ENCODE measurements at regions not wholly inside any gene's neighbourhood (a gene's known extent, or its start where the extent isn't known, plus 50 kb on each side); places are given as distances from the start of the nearest gene placed in this dataset.
A peak's percentile ranks its signal among the peaks of the same experiment; 100 is the strongest.

GRCh38 chr3:124609402-124609801 is 120.8 kb upstream of the UMPS start:
- no peak for FAIRE-seq

DNA sequence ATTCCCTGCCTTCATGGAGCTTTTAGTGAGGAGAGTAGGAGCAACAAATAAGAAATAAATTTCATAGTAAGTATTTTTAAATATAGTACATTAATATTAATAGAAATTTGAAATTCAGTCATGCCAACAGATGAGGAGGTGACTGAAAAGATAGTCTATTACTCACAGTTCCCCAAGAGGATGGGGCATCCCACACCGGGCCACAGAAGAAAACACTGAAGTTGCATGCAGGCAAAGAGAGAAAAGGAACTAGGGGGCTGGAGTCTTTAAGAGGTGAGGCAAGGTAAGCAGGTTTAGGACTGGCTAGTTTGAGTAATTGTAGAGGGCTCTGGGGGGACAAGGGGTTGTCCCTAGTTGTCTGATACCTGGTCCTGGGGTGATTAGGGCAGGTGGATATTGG is 120.1 kb upstream of the UMPS start:
- FAIRE-seq: no peak
- DNase-seq (ENCODE audit: insufficient read length, low spot score): no peak

More at GRCh38 chr3:124609402-124609801, 120.8 kb upstream of the UMPS start:
- DNase-seq (ENCODE audit: insufficient read length, low spot score): no peak

DNA sequence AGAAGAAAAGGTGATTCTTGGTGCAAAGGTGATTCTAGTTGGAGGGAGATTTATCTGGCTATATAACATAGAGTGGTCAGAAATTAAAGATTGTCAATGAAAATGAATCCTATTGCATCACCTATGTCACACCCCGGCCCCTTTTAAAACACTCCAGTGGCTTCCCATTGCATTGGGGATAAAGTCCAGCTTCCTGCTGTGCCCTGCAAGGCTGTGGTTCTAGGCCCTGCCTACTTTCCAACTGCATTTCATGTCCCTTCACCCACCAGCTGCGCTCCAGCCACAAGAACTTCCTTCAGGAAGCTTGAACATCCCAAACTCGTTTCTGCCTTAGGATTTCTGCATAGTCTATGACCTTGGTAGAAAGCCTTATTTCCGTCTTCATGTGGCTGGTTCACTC is 118.7 kb upstream of the UMPS start:
- FAIRE-seq: no peak

DNA sequence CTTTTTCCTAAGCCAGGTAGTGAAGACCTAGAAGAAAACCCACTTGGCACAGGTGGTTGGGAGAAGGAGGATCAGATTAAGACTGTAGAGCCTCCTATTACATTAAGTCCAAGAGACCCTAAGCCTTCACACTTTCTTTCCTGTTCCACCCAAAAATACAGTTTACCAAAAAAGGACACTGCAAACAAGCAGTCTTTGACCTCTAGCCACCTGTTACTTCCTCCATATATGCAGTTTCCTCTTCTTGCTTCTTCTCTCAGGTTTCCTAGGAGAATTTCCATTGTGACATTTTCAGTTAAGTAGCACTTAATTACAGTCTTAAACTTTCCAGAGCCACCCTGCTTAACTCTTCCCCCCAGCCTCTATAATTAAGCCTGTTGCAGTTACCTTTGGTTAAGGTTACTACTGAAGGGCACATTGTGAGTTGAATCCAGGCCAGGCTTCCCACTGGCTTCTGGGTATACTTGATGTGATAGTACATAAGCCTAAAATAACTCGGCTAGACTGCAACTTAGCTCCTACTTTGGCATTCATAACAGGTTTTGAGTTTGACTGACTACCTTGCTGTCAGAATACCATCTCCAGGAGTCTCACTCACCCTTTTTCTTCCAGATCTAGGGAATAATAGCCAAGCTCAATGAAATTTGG is 114.2 kb upstream of the UMPS start:
- DNase-seq (ENCODE audit: insufficient read length, low spot score) (no peak), FAIRE-seq (no peak)

More for the DNA sequence above, 118.7 kb upstream of the UMPS start:
- no peak for DNase-seq (ENCODE audit: insufficient read length, low spot score)

DNA sequence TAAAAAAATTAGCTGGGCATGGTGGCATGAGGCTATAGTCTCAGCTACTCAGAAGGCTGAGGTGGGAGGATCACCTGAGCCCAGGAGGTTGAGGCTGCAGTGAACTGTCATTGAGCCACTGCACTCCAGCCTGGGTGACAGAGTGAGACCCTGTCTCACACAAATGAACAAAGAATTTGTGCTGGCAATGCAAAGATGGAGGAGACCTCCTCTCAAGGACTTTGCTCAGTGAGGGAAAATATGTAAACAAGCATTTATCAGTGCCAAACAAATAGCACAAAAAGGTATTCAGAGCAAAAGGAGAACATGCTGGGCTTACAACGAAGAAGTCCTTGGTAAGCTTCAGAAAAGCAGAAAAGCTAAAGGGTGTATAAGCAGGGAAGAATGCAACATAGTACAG is 113.1 kb upstream of the UMPS start:
- FAIRE-seq (no peak), DNase-seq (ENCODE audit: insufficient read length, low spot score) (no peak)

GRCh38 chr3:124619887-124620599 is 110.2 kb upstream of the UMPS start:
- no peak for FAIRE-seq
- DNase-seq (ENCODE audit: insufficient read length, low spot score): no peak

DNA sequence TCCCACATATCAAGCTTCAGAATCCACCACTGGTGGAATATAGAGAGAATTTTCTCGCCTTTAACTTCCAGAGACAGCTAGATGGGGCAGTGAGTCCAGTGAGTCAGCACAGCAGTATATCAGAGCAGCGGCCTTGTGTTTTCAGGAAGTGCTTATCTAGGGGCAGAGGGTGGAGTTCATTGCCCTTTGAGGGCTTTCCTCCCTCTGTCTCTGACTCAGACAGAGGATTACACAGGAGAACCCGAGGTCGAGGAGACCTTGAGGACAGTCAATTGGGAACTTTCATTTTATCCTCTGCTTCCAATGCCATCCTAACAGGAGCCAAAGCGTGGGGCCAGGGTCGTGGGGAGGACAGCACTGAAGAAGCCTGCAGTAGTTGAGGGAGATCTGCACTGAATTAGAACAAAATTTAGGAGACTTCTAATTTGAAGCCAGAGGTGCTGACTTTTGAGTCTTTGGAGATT is 109.6 kb upstream of the UMPS start:
- DNase-seq (ENCODE audit: insufficient read length, low spot score): peak; percentile 37
- FAIRE-seq: no peak

- FAIRE-seq: no peak
- DNase-seq (ENCODE audit: insufficient read length, low spot score): no peak
These were observed 108.8 kb upstream of the UMPS start for GRCh38 chr3:124621498-124621897.

DNA sequence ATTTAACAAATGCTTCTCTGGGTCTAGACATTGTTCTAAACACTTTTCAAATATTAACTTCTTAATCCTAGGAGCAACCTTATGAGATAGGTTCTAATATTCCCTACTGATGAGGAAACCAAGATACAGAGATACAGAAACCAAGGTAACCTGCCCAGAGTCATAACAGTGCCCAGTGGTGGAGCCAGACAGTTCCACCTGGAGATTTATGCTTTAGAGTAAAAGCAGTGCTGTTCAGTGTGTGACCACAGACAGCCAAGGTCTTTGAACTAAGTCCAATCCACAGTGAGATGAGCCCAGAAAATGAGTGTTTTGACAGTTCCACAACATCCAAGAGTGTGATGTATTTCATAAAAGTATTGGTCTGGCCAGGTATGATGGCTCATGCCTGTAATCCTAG is 105.2 kb upstream of the UMPS start:
- FAIRE-seq: no peak
- DNase-seq (ENCODE audit: insufficient read length, low spot score): no peak

- DNase-seq (ENCODE audit: insufficient read length, low spot score): no peak
- FAIRE-seq: no peak
These were observed 102.7 kb upstream of the UMPS start for GRCh38 chr3:124627501-124627908.

DNA sequence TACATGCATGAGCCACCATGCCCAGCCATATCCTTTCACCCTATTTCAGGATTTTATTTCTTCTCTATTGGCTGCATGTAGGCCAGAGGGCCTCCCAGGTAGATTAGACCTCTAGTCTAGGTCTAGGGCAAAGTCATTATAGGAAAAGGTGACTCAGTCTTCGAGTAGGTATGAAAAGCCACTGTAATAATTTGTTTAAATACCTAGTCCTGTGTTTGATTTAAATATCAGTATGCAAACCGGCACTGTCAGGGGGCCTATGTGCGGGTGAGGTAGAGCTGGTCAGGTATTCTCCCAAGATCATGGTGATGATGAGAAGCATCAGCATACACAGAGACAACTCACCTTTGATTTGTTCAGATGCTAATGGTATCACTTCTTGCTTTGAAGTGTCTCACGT is 101.4 kb upstream of the UMPS start:
- DNase-seq (ENCODE audit: insufficient read length, low spot score) (no peak), FAIRE-seq (no peak)

DNA sequence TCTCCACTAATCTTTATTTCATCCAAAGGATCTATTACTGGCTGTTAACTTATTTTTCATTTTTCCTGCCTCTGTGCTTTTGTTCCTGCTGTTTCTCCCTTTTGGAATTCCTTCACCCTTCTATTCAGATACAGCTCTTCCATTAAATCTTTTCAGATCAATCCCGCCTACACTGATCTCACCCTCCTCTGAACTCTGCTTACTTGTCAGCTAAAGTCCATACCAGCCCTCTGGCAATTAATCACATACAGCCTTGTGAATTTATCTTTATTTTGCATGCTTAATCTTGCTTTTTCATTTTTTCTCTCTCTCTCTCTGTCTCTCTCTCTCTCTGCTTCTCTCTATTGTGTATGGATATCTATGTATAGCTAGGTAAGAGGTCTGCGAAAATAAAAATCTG is 100.8 kb upstream of the UMPS start:
- FAIRE-seq (no peak), DNase-seq (ENCODE audit: insufficient read length, low spot score) (no peak)

DNA sequence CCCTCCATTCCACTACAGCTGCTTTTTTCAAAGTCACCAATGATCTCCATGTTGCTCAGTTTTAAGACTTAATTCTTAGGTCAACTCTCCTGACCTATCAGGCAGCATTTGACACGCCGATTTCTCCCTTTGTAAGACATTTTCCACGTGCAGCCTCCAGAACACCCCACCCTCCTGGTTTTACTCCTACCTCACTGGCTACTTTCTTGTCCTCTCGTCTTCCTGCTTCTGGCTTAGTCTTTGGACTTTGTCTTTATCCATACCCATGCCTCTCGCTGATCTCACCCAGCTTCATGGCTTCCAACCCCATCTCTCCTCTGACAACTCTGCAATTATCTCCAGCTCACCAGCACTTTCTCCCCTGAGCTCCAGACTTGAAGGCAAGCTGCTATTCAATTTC is 99.3 kb upstream of the UMPS start:
- FAIRE-seq: no peak
- no peak for DNase-seq (ENCODE audit: insufficient read length, low spot score)

- no peak for FAIRE-seq
These were observed 98.5 kb upstream of the UMPS start for GRCh38 chr3:124631727-124632126.

GRCh38 chr3:124632566-124633140 is 97.6 kb upstream of the UMPS start:
- DNase-seq (ENCODE audit: insufficient read length, low spot score) (no peak), FAIRE-seq (no peak)

More at GRCh38 chr3:124631727-124632126, 98.5 kb upstream of the UMPS start:
- DNase-seq (ENCODE audit: insufficient read length, low spot score): no peak

- no peak for FAIRE-seq
- DNase-seq (ENCODE audit: insufficient read length, low spot score): no peak
These were observed 96.7 kb upstream of the UMPS start for GRCh38 chr3:124633524-124633923.

GRCh38 chr3:124634210-124635168 is 95.8 kb upstream of the UMPS start:
- no peak for DNase-seq (ENCODE audit: insufficient read length, low spot score)
- no peak for FAIRE-seq

GRCh38 chr3:124635169-124635539 is 95.1 kb upstream of the UMPS start:
- FAIRE-seq: no peak
- no peak for DNase-seq (ENCODE audit: insufficient read length, low spot score)

DNA sequence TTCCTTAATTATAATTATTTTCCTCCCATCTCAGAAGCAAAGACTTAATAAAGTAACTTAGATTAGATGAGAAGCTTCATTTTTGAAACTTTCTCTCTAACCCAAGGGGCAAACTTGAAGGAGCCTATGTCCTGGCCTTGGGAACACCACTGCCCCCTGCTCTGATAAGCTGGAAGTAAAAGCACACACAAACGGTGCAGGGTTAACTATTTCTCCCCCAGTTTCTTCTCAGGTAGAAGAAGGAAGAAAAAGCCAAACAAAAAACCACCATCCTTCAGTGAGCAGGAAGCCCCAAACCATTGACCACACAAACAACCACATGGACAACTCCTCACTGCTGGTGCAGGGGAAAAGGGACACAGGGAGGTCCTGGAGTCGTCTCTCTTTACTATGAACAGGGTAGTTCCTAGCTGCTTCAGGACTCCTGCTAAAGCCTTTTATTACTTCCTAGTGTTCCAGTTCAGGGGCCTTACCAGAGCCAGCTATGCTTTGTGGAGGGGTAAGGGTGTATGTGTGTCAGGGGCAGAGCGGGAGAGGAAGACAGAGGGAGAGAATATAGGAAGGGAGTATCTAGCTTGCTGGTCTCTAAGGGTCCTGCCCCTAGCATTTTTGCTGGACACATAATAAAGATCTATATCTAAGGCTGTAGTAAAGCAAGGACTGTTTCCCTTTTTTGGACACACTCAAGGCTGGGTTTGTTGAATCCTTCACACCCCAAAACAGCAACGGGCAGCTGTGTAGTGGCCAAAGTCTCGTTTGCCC is 94.0 kb upstream of the UMPS start:
- no peak for FAIRE-seq
- no peak for DNase-seq (ENCODE audit: insufficient read length, low spot score)

- FAIRE-seq: no peak
These were observed 93.4 kb upstream of the UMPS start for GRCh38 chr3:124636863-124637296.

More at GRCh38 chr3:124636863-124637296, 93.4 kb upstream of the UMPS start:
- no peak for DNase-seq (ENCODE audit: insufficient read length, low spot score)
